HG03066 (cell line): ENCODE measurements at regions not wholly inside any gene's neighbourhood (a gene's known extent, or its start where the extent isn't known, plus 50 kb on each side); places are given as distances from the start of the nearest gene placed in this dataset.
"Not testable (repeated sequence)": the region's sequence is repeated elsewhere in the genome, so short reads cannot be mapped to it uniquely, and the experiment has no call there.

ENCODE experiments used
- ATAC-seq: cut with Tn5 transposase; IDR thresholded peaks from one replicate; pipeline ENCODE4 v1.9.1; 2021; ENCODE audit warnings: low read depth; ENCODE audit not compliant: unreplicated experiment

GRCh38 chrX:46367491-46367890, 177.7 kb downstream of the ZNF674 start:
- ATAC-seq: no peak

- ATAC-seq: no peak
Observed at GRCh38 chrX:46366381-46367207, 178.6 kb downstream of the ZNF674 start.

GRCh38 chrX:46354481-46354880, 190.7 kb downstream of the ZNF674 start:
- ATAC-seq: no peak

DNA sequence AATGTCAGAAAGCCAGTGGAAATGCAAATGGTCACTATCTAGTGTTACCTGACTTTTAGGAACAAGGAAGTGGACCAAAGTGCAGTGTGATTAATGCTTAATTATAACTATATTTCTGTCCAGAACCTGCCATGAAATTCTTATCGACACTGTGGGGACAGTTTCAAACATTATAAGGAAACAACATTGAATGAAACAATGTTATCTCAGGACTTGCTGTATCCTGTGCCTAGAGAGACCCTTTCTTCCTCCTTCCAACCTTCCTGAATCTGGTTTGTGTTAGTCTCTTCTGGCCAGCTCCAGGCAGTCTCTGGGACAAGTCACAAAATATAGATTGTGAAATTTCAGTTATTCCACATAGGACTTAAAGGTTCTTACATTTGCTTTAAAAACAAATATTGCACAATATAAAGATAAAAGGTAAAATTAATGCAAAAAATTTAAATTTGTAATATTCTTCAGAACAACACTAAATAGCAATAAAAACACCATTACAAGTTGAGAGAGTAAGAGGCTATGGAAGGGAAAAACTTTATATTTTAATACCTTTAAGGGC, 203.4 kb downstream of the ZNF674 start:
- no peak for ATAC-seq

GRCh38 chrX:46340696-46341095, 204.5 kb downstream of the ZNF674 start:
- no peak for ATAC-seq

- ATAC-seq: no peak
Observed at GRCh38 chrX:46333550-46333949, 211.7 kb downstream of the ZNF674 start.

- no peak for ATAC-seq
Observed at GRCh38 chrX:46330981-46331380, 214.2 kb downstream of the ZNF674 start.

GRCh38 chrX:46330513-46330912, 214.7 kb downstream of the ZNF674 start:
- no peak for ATAC-seq

DNA sequence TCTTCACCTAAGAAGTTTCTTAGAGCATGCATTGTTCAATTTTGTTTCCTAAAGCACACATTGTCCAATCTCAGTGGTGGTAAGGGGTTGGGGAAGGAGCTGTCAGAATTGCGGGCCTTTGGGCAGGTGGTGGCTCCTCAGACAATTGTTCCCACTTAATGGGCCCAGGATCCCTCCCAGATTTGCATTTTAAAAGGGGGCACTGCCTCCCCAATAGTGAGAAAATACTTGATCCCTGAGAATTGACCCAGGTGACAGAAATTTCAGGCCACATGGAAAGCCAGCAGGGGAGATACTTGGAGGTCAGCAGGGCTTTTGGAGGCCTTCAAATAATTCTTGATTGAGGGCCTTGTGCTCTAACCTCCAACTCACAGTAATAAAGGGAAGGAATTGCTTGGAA, 217.1 kb downstream of the ZNF674 start:
- ATAC-seq: no peak

- ATAC-seq: no peak
Observed at GRCh38 chrX:46327566-46328115, 217.6 kb downstream of the ZNF674 start.

- ATAC-seq: no peak
Observed at GRCh38 chrX:46326161-46326560, 219.1 kb downstream of the ZNF674 start.

- ATAC-seq: no peak
Observed at GRCh38 chrX:46325312-46325877, 219.8 kb downstream of the ZNF674 start.

DNA sequence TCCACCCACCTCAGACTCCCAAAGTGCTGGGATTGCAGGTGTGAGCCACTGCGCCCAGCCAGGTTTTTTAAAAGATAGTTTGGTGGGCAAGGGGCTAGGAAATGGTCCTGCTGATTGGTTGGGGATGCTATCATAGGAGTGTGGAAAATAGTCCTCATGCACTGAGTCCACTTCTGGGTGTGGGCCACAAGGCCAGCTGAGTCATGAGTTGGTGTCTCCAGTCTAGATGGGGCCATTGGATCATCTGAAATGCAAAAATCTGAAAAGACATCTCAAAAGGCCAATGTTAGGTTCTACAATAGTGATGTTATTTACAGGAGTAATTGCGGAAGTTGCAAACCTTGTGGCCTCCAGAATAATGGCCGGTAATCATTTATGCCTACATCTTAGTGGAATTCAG, 221.1 kb downstream of the ZNF674 start:
- ATAC-seq: no peak

GRCh38 chrX:46322929-46323328, 222.3 kb downstream of the ZNF674 start:
- ATAC-seq: not testable (repeated sequence)

DNA sequence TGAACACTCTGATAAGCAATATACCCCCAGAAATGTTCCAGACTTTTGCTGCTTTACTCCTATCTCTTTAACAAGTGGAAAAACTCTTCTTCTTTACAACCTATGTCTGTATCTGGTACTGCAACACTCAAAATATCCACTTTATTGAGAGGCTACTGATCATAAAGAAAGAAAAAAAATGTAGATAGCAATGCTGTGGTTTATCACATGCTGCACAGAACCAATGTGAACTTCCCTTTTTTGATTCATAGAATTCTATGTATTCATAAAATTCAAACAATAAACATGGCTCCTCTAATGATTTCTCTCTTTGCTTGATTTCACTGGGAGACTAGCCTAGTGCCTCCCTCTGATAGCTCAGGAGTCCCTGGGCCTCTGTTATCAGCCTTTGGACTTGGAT, 223.5 kb downstream of the ZNF674 start:
- ATAC-seq: no peak

DNA sequence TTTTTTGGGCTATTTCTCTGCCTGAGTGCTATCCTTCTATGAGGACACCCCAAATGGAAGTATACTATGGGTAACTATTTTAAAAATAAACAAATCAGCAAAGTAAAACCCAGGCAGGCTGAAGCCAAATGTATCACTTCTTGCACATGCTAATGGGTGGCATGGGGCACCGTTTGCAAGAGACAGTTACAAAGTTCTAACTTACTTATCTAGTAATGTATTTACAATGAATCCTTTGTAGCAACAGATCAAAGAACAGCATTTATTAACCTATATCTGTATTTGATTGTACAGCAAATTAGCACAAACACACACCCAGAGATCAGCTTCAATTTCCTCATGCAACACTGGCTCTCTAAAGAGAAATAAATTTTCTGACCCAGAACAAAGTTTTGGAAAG, 225.5 kb downstream of the ZNF674 start:
- ATAC-seq: no peak

- no peak for ATAC-seq
Observed at GRCh38 chrX:46318551-46318950, 226.7 kb downstream of the ZNF674 start.

- ATAC-seq: no peak
Observed at GRCh38 chrX:46317163-46317562, 228.1 kb downstream of the ZNF674 start.

GRCh38 chrX:46311581-46312120, 233.6 kb downstream of the ZNF674 start:
- no peak for ATAC-seq

- no peak for ATAC-seq
Observed at GRCh38 chrX:46310815-46311497, 234.3 kb downstream of the ZNF674 start.

- no peak for ATAC-seq
Observed at GRCh38 chrX:46308110-46308509, 237.1 kb downstream of the ZNF674 start.
